GM18861 (cell line): ENCODE measurements at regions not wholly inside any gene's neighbourhood (a gene's known extent, or its start where the extent isn't known, plus 50 kb on each side); places are given as distances from the start of the nearest gene placed in this dataset.

Experiments used
- ATAC-seq: cut with Tn5 transposase; IDR thresholded peaks from one replicate; pipeline ENCODE4 v1.9.1; 2021; ENCODE audit not compliant: unreplicated experiment

- no peak for ATAC-seq
Measured at GRCh38 chr18:55166260-55166598, 207.0 kb upstream of the CCDC68 start.

- no peak for ATAC-seq
Measured at GRCh38 chr18:55163550-55163949, 204.3 kb upstream of the CCDC68 start.

- ATAC-seq, result no peak
Measured at GRCh38 chr18:55161916-55162315, 202.7 kb upstream of the CCDC68 start.

DNA sequence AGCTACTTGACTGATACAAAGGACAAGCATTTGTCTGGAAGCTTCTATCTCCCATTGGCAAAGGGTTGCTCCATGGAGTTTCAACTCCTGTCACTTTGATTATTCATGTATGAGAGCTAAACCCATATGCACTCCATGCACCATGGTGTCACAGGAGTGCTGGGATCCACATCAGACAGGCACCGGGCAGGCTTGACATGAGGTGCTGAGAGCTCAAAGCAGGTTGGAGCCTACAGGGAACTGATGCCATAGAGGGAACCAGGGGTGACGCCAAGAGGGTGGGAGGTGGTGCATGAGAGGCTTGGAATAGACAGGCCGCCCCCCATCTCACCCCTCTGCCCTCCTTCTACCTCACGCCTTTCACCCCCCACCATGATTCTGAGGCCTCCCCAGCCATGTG, 199.8 kb upstream of the CCDC68 start:
- ATAC-seq, result no peak

GRCh38 chr18:55158570-55158969, 199.3 kb upstream of the CCDC68 start:
- ATAC-seq, result no peak

DNA sequence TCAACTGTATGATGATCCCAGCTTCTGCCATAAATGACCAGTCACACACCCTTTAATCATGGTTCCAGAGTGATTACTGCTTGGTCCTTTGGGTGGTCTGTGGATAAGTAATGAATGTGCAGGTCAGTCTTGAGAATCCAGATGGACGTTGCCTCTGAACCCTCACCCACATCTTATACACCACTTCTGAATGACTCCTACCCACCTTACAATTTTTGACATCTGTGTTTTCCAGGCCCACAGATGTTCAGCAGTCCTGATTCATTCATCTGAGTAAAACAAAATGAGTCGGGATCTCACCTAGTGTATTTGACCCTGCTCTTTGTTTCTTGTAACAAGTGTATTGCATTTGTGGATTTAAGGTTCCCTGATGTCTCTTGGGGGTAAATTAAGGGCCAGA, 194.1 kb upstream of the CCDC68 start:
- ATAC-seq, result no peak

DNA sequence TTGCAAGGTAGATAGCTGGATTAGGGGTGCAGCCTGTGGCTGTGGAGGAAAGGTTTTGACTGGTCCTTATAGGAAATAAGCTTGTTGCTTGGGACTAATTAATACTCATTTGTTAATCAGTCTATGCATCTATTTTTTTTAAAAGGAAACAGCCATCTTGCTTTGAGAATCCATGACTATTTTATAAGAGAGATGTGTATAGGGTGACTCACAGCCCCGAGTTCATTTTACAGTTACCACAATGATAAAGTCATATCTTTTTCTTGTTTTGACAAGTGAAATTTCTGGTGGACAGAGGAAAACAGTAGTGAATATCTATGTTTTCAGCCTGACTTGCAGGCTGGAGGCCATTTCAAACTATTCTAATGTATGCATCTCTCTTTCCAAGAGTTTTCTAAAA, 193.5 kb upstream of the CCDC68 start:
- ATAC-seq, result no peak

DNA sequence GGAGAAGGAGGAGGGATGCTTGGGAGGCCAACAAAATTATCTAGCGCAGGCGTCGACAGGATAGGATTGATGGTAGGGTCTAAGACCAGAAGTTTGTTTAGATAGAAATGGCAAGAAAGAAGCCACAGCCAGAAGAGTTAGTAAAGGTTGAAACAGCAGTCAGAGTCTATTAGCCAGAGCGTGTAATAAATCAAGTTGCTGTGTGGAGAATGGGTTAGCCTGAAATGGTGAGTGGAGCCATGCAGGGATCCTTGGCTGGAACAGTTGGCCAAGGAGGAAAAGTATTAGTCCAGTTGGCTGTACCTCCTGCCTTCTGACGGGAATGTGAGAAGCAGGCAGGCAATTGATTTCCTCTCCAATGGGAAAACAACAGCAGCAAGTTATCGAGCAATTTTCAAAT, 190.7 kb upstream of the CCDC68 start:
- no peak for ATAC-seq

DNA sequence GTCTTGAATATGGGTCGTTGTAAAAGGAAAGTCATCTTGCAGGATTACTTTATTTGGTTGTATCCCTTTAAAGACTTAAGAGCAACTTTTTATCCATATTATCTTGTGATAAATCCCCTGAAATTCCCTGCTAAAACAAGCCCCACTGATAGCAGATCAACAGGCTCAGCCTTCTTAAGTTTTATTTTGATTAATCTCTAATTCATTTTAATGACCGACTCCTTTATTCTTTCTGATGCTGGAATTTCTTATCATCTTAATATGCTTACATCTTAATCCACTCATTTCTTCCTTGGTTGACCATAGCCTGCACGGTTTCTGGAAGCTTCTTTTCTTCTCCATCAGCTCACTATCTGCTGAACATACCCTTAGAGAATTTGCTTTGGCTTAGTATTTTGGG, 188.5 kb upstream of the CCDC68 start:
- no peak for ATAC-seq

GRCh38 chr18:55144193-55144930, 185.1 kb upstream of the CCDC68 start:
- ATAC-seq, result no peak

DNA sequence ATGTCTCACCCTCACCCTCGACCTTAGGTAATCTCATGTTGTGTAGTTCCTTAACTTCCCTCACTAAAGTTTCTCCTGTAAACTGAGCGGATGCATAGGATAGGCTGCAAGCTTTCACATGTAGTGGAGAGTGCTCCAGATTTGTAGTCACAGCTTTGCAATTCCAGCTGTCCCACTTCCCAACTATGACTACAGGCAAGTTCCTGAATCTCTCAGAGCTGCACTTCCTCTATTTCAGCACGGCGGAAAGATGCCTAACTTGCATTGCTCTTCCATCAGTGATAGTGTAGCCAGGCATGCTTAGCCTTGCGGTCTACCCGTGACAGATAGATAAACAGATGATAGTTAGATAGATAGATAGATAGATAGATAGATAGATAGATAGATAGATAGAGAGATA, 183.1 kb upstream of the CCDC68 start:
- ATAC-seq, result no peak

DNA sequence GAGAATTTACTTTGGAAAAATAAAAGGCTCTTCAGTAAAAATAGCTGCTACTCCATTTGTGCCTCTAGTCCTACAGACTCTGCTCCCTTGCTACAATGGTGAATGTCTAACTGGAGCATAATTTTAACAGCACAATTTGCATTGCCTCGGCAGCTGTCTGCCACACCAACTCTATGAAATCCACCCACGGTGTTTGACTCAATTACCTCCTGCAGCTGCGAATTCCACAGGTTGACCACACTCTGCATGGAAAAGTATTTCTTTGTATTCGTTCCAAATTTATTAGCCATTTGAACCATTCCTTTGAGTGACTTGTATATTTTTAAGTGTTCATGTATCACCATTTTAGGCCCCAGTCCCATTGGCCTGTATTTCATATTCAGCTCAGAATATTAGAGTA, 182.1 kb upstream of the CCDC68 start:
- ATAC-seq, result no peak

- ATAC-seq, result no peak
Measured at GRCh38 chr18:55139836-55140235, 180.6 kb upstream of the CCDC68 start.

DNA sequence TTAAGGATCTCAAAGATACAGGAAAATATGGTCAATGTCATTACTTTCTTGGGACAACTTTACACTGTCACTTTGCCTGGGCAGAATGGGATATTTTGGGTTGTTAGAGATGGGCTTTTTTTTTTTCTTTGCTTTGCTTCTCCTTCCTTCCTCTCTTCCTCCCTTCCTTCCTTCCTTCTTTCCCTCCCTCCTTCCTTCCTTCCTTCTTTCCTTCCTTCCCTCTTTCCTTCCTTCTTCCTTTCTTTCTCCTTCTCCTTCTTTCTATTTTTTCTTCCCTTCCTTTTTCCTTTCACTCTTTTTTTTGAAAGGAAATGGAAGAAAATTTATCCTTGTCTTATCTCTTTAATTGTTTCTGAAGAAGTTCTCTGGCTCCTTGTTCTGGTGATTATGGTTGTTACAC, 180.0 kb upstream of the CCDC68 start:
- no peak for ATAC-seq

GRCh38 chr18:55138401-55138800, 179.1 kb upstream of the CCDC68 start:
- ATAC-seq, result no peak

- no peak for ATAC-seq
Measured at GRCh38 chr18:55137602-55138001, 178.3 kb upstream of the CCDC68 start.

- no peak for ATAC-seq
Measured at GRCh38 chr18:55136864-55137263, 177.6 kb upstream of the CCDC68 start.

DNA sequence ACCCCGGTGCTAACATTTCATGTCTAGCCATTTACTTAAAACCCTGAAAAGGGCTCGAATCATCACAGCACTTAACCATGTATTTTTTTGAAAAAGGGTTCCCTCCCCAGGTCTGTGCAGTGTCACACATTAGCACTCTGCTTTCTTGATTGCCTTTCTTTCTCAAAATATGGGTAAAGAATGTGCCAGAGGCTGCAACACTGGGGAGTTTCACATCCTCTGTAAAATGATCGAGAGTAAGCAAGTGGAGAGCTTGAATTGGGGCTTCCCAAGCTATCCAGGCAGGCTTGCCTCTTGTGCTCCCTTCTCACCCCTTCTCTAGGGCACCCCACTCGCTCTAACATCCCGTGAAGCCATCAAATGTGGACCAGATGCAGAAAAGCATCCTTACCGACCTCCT, 177.0 kb upstream of the CCDC68 start:
- ATAC-seq, result no peak

DNA sequence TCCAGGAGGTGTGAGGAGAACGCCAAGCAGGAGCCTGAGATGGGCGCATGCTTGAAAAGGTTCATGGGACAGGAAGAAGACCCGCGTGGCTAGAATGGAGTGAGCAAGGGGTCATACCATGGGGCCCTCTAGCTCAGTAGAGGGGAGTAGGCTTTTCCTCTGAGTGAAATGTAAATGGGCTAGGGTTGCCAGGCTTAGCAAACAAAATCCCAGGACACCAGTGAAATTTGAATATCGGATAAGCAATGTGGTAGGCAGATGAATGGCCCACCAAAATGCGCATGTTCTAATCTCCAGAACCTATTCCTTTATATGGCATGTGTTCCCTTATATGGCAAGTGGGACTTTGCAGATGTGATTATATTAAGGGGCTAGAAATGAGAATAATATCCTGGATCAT, 174.1 kb upstream of the CCDC68 start:
- no peak for ATAC-seq

DNA sequence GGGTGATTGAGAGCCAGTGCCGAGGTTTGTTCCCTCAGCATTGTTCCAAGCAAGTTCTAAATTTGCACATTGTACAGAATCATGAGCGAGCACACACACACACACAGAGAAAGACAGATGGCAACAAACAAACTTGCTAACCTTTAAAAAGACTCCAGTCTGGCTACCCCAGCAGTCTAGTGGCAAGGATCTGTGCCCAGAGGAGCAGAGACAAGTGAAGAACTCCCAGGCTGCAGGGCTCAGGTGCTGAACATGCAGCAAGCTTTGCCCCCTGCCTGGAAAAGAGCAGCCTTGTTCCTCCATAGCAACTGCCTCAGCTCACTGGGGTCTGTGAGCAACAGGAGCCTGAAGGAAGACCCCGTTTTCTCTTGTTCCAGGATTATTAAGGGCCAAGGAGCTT, 169.2 kb upstream of the CCDC68 start:
- ATAC-seq, result no peak

DNA sequence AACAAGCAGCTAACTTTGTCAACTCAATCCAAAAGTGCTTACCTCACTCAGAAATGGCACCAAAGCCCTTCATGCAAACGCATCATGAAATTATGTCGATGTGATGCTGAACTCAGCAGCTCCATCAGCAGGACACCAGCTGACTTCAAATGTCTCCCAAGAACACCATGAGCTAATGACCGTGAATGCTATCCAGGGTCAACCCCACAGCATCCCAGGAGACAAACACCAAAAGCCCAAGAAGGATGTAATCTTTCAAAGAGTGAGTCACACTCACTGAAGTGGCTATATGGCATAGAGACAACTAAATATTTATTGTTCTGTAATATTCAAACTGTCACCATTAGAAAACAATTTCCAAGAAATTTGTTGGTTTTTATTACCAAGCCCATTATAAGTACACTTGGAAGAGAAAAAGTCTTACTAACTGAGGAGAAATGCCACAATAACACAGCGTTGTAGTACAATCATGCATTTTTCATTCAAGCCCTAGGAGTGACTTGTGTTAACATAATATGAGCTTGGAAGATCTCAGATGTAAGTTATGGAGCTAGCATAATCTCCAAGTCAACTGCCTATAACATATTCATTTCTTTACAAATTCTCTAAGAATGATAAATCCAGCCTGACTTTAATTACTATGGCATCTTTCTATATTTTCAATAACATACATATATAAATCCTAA, 165.0 kb upstream of the CCDC68 start:
- no peak for ATAC-seq

DNA sequence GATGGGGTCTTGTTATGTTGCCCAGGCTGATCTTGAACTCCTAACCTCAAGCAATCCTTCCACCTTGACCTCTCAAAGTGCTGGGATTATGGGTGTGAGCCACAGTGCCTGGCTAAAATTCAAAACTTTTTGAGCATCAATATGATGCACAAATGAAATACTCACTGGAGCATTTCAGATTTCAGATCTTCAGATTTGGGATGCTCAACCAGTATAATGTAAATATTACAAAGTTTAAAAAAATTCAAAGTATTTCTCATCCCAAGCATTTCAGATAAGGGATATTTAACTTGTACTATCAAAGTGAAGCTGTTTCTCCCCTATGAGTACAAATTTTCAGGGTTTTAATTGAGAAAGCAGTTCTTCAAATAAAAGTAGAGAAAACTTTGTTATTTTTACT, 164.1 kb upstream of the CCDC68 start:
- ATAC-seq, result no peak
